IPS-20b (cell line): ENCODE measurements at regions not wholly inside any gene's neighbourhood (a gene's known extent, or its start where the extent isn't known, plus 50 kb on each side); places are given as distances from the start of the nearest gene placed in this dataset.

ENCODE experiments used
- H3K27ac ChIP-seq: one replicate; pipeline ENCODE4 v1.5.1; 2013; ENCODE audit warnings: low read length
- H3K27me3 ChIP-seq: 2 replicates; pipeline ENCODE4 v1.6.1; 2013; ENCODE audit warnings: mild to moderate bottlenecking, low read length, inconsistent platforms; ENCODE audit not compliant: insufficient read depth
- H3K36me3 ChIP-seq: 2 replicates; pipeline ENCODE4 v1.6.1; 2013; ENCODE audit warnings: low read depth, mild to moderate bottlenecking, inconsistent platforms, low read length, moderate library complexity; ENCODE audit not compliant: insufficient read depth
- H3K4me1 ChIP-seq: 2 replicates; pipeline ENCODE4 v1.6.1; 2013; ENCODE audit warnings: mild to moderate bottlenecking, control low read depth, inconsistent platforms, low read length, moderate library complexity; ENCODE audit not compliant: insufficient read depth
- H3K4me3 ChIP-seq: 2 replicates; pipeline ENCODE4 v1.5.1; 2013; ENCODE audit warnings: mild to moderate bottlenecking, low read length, inconsistent platforms
- H3K9ac ChIP-seq: 2 replicates; pipeline ENCODE4 v1.6.1; 2013; ENCODE audit warnings: low read depth, mild to moderate bottlenecking, inconsistent platforms, low read length, moderate library complexity
- H3K9me3 ChIP-seq: 2 replicates; pipeline ENCODE4 v1.6.1; 2013; ENCODE audit warnings: mild to moderate bottlenecking, low read depth, low read length, inconsistent platforms; ENCODE audit not compliant: insufficient read depth

DNA sequence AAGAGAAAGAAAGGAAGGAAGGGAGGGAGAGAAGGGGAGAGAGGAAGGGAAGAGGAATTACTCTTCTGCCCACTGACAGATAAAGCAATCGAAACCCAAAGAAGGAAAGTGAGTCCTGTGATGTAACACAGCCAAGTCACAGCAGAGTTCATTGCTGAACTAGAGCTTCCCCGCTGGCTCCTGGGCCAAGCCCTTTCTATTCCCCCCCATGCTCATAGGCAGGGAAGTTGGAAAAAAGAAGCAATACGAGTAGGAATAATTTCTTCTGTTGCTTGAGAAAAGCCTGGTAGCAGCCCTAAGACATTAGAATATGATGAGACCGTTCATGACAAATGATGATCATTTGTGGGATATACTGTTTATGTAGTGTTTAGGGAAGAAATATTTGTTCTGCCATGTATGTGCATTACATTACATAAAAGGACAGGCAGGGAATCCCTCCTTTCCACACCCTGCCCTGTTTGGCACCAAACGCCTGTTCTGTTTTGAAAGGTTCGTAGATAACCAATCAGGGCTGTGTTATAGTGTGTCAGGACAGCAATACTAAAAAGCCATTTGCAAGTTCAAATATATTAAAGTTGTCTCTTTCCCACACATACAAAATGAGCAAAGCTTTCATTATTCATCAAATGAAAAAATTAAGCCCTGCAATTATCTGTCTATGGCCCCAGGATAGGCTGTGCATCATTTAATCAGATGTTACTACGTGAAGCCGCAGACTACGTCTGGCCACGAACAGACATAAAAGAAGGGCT lies 111.0 kb upstream of the TRPM1 start:
- no peak overlapping the region for H3K27ac ChIP-seq

DNA sequence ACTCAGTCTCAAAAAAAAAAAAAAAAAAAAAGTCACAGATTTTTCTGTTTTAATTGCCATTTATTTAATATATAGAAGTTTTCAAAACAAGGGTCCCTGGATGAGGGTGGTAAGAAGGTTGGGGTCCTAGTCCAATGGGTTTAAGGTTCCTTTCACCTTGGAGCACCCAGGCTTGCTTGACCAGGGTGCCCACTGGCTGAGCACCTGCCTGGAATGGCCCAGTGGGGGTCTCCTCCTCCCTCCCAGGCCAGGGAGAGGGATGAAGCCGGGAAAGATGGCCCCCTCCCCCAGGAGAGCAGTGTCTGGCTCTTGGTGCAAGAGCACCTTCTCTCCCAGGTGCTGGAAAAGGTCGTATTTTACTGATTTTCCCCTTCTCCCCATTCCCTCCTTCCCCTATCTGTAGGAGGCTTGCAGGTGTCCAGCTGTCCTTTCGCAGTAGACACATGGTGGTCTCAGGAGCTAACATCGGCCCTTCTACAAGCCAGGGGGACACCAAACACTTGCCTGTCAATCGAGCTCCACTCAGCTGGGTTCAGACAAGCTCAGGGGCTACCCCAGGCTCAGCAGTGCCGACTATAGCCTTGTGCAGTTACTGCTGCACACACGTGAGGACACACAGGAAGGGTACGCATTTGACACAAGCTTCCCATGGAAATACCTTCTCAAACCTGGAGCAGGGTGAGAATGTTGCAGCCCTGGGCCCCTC lies 112.3 kb upstream of the KLF13 start:
- no peaks in the 10 kb centered on the region for H3K9me3 ChIP-seq
- H3K4me3 ChIP-seq: no peak overlapping the region
- peaks cover 7% of the 10 kb centered on the region; the same call in 1 of the 2 replicates for H3K27me3 ChIP-seq
- H3K9ac ChIP-seq: no peak overlapping the region
- peaks cover 4% of the 10 kb centered on the region; the same call in 1 of the 2 replicates for H3K4me1 ChIP-seq
- H3K36me3 ChIP-seq: no peaks in the 10 kb centered on the region
- no peak overlapping the region for H3K27ac ChIP-seq

More for the DNA sequence above, 111.0 kb upstream of the TRPM1 start:
- peaks cover 7% of the 10 kb centered on the region; the same call in 1 of the 2 replicates for H3K27me3 ChIP-seq
- no peaks in the 10 kb centered on the region for H3K9me3 ChIP-seq
- no peak overlapping the region for H3K4me3 ChIP-seq
- no peak overlapping the region for H3K9ac ChIP-seq
- no peaks in the 10 kb centered on the region for H3K36me3 ChIP-seq
- H3K4me1 ChIP-seq: peaks cover 4% of the 10 kb centered on the region; the same call in 1 of the 2 replicates

DNA sequence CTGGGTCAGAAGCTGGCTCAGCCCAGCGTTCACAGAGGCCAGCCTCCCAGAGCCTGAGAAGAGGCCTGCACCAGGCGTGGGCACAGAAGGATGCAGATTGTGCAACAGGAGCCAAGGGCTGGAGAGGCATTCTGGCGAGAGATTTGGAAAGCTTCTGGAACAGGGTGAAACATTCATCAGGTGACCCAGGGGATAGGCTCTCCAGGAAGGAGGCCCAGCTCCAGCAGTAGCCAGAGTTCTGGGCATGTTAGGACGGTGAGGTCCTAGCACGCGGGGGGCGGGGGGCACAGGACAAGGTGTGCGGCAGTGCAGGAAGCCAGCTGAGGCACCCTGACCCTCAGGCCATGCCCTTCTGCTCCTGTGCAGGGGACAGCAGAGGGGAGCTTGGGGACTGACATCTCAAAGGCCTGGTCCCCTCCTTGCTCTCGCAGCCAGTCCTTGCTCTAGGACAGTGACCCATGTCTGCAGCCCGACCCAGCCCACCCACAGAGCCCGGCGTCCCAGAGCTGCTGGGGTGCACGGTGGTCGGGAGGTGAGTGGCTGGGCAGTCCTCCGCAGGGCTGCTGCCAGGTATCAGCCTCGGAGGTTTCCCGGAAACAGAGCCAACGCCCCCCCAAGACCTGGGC lies 111.7 kb upstream of the KLF13 start:
- Histone ChIP-seq H3K9me3 (no peaks in the 10 kb centered on the region), H3K4me1 (peaks cover 4% of the 10 kb centered on the region; the same call in 1 of the 2 replicates), H3K27ac (no peak overlapping the region), H3K36me3 (no peaks in the 10 kb centered on the region), H3K27me3 (peaks cover 7% of the 10 kb centered on the region; the same call in 1 of the 2 replicates), H3K4me3 (peak overlapping the region; percentile 51; the same call in 1 of the 2 replicates), H3K9ac (no peak overlapping the region)

DNA sequence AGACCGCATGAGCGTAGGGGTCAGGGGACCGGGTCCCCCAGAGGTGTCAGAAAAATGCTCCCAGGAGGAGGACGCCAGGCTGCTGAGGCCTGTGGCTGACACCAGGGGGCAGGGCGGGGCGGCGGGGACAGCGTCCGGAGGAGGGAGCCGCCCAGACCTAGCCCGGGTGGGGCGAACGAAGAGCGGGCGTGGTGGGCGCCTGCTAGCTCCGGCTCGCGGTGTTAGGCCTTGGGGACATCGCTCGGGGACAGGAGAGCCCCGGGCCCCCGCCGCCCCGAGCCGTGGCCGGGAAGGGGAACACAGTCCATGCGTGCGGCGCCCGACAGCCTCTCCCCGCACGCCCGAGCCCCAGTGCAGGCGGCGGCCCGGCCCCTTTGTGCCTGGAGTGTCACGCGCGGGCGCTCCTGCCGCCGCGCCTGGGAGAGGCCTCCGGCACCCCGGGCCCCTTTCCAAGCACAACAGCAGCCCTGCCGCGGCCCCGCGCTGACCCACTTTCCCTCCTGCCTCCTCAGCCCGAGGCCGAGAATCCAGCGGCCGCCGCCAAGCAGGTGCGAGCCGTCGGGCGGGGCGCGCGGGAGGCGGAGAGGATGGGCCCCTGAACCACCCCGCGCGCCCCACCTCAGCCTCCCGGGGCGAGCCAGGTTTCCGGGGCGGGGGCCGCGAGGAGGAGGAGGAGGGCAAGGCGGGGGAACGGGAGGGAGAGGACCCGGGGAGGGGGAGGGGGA lies 111.0 kb upstream of the KLF13 start:
- no peaks in the 10 kb centered on the region for H3K36me3 ChIP-seq
- H3K27me3 ChIP-seq: peaks cover 7% of the 10 kb centered on the region; the same call in 1 of the 2 replicates
- H3K9me3 ChIP-seq: no peaks in the 10 kb centered on the region
- H3K9ac ChIP-seq: no peak overlapping the region
- H3K4me1 ChIP-seq: peaks cover 4% of the 10 kb centered on the region; the same call in 1 of the 2 replicates
- H3K4me3 ChIP-seq: peak overlapping the region; percentile 51; the same call in 1 of the 2 replicates
- no peak overlapping the region for H3K27ac ChIP-seq

DNA sequence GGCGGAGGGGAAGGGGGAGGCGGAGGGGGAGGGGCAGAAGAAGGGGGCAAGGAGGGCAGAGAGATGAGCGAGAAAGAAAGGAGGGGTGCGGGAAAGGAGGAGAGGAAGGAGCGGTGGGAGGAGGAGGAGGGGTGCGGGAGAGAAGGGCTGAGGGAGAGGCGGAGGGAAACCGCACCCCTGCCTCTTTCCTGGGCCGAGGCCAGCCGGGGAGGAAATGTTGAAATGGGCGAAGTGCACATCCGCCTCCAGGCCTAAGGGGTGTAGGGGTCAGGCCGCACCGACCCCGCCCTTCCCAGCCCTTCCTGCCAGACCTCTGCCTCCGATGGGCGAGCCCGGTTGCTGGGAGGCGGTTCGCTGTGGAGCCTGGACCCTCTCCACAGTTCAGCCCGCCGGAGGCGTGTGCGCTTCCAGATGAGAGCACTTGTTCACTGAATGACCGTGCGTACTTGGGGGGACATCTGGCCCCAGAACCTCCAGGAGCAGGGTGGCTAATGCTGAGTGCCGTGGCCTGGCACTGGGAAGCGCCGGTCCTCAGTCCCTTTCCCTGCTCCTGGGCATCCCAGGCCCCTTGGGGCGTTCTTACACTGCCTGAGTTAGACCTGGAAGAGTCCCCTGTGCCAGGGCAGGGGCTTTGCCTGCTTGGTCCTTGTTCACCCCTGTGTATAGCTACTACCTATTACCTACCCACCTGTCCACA lies 110.3 kb upstream of the KLF13 start:
- H3K27ac ChIP-seq: no peak overlapping the region
- H3K9me3 ChIP-seq: no peaks in the 10 kb centered on the region
- H3K4me3 ChIP-seq: peak overlapping the region; percentile 72
- H3K9ac ChIP-seq: peak overlapping the region; percentile 48; the same call in 1 of the 2 replicates
- peaks cover 4% of the 10 kb centered on the region; the same call in 1 of the 2 replicates for H3K4me1 ChIP-seq
- peaks cover 7% of the 10 kb centered on the region; the same call in 1 of the 2 replicates for H3K27me3 ChIP-seq
- H3K36me3 ChIP-seq: no peaks in the 10 kb centered on the region

DNA sequence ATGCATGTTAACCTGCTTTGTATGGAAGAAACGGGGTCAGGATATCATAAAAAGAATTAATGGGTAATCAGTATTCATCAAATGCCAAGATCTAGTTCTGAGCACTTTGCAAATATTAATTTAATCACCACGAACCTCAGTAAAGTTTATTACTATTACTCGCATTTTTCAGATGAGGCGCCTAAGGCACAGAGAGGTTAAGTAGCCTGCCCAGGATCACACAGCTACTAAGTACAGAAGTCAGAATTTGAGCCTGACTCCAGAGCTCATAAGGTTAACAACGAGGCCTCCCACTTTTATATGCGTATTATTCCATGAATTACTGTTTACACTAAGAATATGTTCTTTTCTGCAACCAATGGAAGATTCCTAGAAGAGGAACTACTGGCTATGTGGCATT lies 109.6 kb upstream of the KLF13 start:
- Histone ChIP-seq H3K9me3 (no peaks in the 10 kb centered on the region), H3K9ac (no peak overlapping the region), H3K4me1 (peaks cover 4% of the 10 kb centered on the region; the same call in 1 of the 2 replicates), H3K4me3 (peak overlapping the region; percentile 72; the same call in 1 of the 2 replicates), H3K27ac (no peak overlapping the region), H3K36me3 (no peaks in the 10 kb centered on the region), H3K27me3 (peaks cover 7% of the 10 kb centered on the region; the same call in 1 of the 2 replicates)

DNA sequence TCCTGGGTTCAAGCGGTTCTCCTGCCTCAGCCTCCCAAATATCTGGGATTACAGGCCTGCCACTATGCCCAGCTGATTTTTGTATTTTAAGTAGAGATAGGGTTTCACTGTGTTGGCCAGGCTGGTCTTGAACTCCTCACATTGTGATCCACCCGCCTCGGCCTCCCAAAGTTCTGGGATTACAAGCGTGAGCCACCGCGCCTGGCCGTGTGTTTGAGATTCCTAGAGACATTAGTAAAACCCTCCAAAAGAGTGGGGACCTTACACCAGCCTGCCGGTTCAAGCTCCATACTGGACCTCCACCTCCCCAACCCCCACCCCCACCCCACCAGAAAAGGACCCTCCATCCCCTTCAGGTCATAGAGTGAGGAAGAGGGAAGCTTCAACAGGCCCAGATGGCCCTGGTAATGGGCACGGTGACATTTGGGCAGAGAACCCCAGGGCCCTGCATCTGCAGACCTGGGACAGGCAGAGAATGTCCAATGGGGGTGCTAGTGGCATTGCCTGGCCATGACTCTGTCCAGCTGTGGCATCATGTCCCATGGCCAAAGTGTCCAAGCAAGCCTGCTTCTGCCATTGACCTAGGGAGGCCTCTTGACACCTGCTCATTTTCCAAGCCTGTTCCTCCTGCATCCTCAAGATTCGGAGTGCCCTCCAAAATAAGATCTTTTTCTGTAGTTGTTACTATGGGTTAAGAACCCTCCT lies 108.9 kb upstream of the KLF13 start:
- Histone ChIP-seq H3K27ac (no peak overlapping the region), H3K36me3 (no peaks in the 10 kb centered on the region), H3K9me3 (no peaks in the 10 kb centered on the region), H3K27me3 (peaks cover 7% of the 10 kb centered on the region; the same call in 1 of the 2 replicates), H3K9ac (no peak overlapping the region), H3K4me3 (no peak overlapping the region), H3K4me1 (peaks cover 9% of the 10 kb centered on the region; the same call in 1 of the 2 replicates)

DNA sequence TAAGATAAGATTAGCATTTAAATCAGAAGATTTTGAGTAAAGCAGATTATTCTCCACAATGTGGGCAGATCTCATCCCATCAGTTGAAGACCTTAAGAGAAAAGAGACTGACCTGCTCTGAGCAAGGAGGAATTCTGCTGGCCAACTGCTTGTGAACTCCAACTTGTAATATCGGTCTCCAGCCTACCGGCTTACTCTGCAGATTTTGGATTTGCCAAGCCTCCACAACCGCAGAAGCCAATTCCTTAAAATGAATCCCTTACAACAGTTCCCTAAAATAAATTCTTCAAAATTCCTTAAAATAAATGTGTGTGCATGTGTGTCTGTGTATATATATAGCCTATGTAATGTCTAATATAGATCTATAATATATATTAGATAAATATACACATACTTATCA lies 107.4 kb upstream of the KLF13 start:
- H3K4me1 ChIP-seq: peaks cover 14% of the 10 kb centered on the region; the same call in 1 of the 2 replicates
- no peak overlapping the region for H3K27ac ChIP-seq
- no peaks in the 10 kb centered on the region for H3K36me3 ChIP-seq
- no peaks in the 10 kb centered on the region for H3K9me3 ChIP-seq
- no peak overlapping the region for H3K9ac ChIP-seq
- peaks cover 7% of the 10 kb centered on the region; the same call in 1 of the 2 replicates for H3K27me3 ChIP-seq
- no peak overlapping the region for H3K4me3 ChIP-seq

DNA sequence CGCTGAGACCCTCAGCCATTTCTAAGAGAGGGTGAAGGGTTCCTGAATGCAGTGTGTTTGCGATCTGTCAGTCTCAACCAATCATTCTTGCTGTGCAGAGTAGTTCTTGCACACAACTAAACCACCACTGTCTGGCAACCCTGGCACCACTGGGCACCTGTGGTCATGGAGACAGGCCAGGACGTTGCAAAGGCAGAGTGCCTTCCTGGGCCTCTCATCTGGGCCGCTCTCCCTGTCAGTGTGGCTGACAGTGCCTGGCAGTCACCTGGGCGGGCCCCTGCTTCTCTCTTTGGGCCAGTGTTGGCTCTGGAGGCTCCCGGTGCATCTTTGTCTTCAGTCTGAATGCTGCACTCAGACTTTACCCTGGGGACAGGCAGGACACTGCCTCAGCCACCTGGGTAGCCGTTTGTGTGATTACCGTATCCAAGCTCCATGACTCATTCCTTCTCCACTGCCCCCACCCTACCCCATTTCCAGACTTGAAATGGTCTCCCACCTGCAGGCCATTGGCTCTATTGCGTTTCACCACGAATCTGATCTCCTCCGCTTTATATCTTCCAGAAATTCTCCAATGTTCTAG lies 104.6 kb upstream of the KLF13 start:
- Histone ChIP-seq H3K27me3 (peaks cover 1% of the 10 kb centered on the region; the same call in 1 of the 2 replicates), H3K9ac (no peak overlapping the region), H3K4me1 (peaks cover 10% of the 10 kb centered on the region; the same call in 1 of the 2 replicates), H3K9me3 (no peaks in the 10 kb centered on the region), H3K36me3 (no peaks in the 10 kb centered on the region), H3K27ac (no peak overlapping the region), H3K4me3 (no peak overlapping the region)

DNA sequence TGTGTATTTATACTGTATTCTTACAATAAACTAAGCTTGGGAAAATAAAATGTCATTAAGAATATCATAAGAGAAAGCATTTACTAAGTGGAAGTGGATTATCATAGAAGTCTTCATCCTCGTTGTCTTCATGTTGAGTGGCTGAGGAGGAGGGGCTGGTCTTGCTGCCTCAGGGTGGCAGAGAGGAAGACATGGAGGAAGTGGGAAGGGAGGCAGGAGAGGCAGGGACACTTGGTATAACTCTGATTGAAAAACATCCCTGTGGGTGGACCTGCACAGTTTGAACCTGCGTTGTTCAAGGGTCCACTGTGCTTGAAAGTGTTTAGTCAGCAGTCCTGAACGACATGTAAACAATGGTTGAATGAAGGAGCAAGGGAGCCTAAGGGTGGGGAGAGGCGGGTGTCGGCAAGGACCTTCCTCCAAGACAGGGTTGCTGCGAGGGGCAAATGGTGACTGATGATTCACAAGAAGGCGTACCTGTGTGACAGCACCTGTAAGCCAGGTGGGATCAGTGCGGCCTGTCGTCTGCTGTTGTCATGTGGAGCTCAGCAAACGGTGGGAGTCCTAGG lies 103.8 kb upstream of the KLF13 start:
- H3K4me1 ChIP-seq: peaks cover 10% of the 10 kb centered on the region; the same call in 1 of the 2 replicates
- H3K9ac ChIP-seq: no peak overlapping the region
- no peak overlapping the region for H3K27ac ChIP-seq
- no peaks in the 10 kb centered on the region for H3K27me3 ChIP-seq
- H3K36me3 ChIP-seq: no peaks in the 10 kb centered on the region
- no peaks in the 10 kb centered on the region for H3K9me3 ChIP-seq
- H3K4me3 ChIP-seq: no peak overlapping the region
